H1 (cell line): ENCODE measurements at regions not wholly inside any gene's neighbourhood (a gene's known extent, or its start where the extent isn't known, plus 50 kb on each side); places are given as distances from the start of the nearest gene placed in this dataset.
A peak's percentile ranks its signal among the peaks of the same experiment; 100 is the strongest.

ENCODE experiments used
- CTCF ChIA-PET: fragments of 300-600 bp; sonication (Branson Sonifier 250); formaldehyde crosslinking; loops from one replicate; lab custom pipeline; 2021; ENCODE audit not compliant: partially characterized antibody; lab: Charles Lee
- POLR2A ChIA-PET: fragments of 300-600 bp; sonication (Branson Sonifier 250); formaldehyde crosslinking; loops from one replicate; lab custom pipeline; 2021; ENCODE audit warnings: inconsistent platforms; ENCODE audit not compliant: partially characterized antibody; lab: Charles Lee
- DNase-seq, 2 experiments: peaks; one replicate each; pipeline versions ENCODE4 v3.0.0 to v3.0.0-alpha.2; 2010 to 2022; ENCODE audit warnings: low spot score in 2 of 2, low read depth in 1 of 2, mixed read lengths in 1 of 2
- FAIRE-seq: peaks from 2 replicates; lab custom pipeline; 2011; peaks lifted over from hg19 to GRCh38; lab: Jason Lieb, UNC
- H2AFZ ChIP-seq: 2 replicates; pipeline ENCODE4 v1.8.1; 2012; ENCODE audit warnings: low read length, inconsistent platforms
- H2AK5ac ChIP-seq: 2 replicates; pipeline ENCODE4 v1.6.1; 2013; ENCODE audit warnings: low read depth, low read length
- H2BK120ac ChIP-seq: replicated peaks from 2 replicates; pipeline ENCODE3; 2013; ENCODE audit warnings: low read depth, low read length, inconsistent platforms
- H2BK12ac ChIP-seq: 2 replicates; pipeline ENCODE4 v1.6.1; 2013; ENCODE audit warnings: low read depth, low read length
- H2BK15ac ChIP-seq: 2 replicates; pipeline ENCODE4 v1.6.1; 2013; ENCODE audit warnings: low read length
- H2BK20ac ChIP-seq: 2 replicates; pipeline ENCODE4 v1.6.1; 2013; ENCODE audit warnings: low read length
- H2BK5ac ChIP-seq: 2 replicates; pipeline ENCODE4 v1.6.1; 2013; ENCODE audit warnings: low read depth, low read length
- H3K14ac ChIP-seq: 2 replicates; pipeline ENCODE4 v1.6.1; 2013; ENCODE audit warnings: inconsistent platforms; ENCODE audit not compliant: insufficient read length
- H3K18ac ChIP-seq: 2 replicates; pipeline ENCODE4 v1.6.1; 2013; ENCODE audit warnings: low read length; ENCODE audit errors: extremely low read depth
- H3K23ac ChIP-seq: 2 replicates; pipeline ENCODE4 v1.6.1; 2013; ENCODE audit warnings: inconsistent platforms; ENCODE audit not compliant: insufficient read length
- H3K23me2 ChIP-seq: 2 replicates; pipeline ENCODE4 v1.6.1; 2013; ENCODE audit warnings: low read depth, low read length
- H3K27ac ChIP-seq: 2 replicates; pipeline ENCODE4 v1.6.1; 2011; ENCODE audit warnings: low read depth, low read length, inconsistent platforms
- H3K27me3 ChIP-seq, 4 experiments: replicated peaks in 1 of 4; 1 replicate in 1 of 4; 2 replicates in 3 of 4; pipeline versions ENCODE4 v1.6.1 to v1.8.1; 2011 to 2013; ENCODE audit warnings: low read length in 3 of 4, mild to moderate bottlenecking in 3 of 4, inconsistent platforms in 2 of 4, mixed read lengths in 2 of 4, moderate library complexity in 1 of 4; ENCODE audit not compliant: control insufficient read depth in 3 of 4, insufficient read depth in 3 of 4; ENCODE audit errors: extremely low read depth in 1 of 4
- H3K36me3 ChIP-seq, 4 experiments: 2 replicates each; pipeline versions ENCODE4 v1.6.1 to v1.8.1; 2011 to 2013; ENCODE audit warnings: mild to moderate bottlenecking in 4 of 4, low read length in 3 of 4, moderate library complexity in 2 of 4, control low read depth in 1 of 4, inconsistent platforms in 1 of 4; ENCODE audit not compliant: insufficient read depth in 4 of 4, control insufficient read depth in 2 of 4
- H3K4ac ChIP-seq: replicated peaks from 2 replicates; pipeline ENCODE3; 2013; ENCODE audit warnings: low read length, low read depth, mixed read lengths, inconsistent platforms; ENCODE audit not compliant: insufficient read length
- H3K4me1 ChIP-seq, 4 experiments: replicated peaks in 1 of 4; 1 replicate in 1 of 4; 2 replicates in 3 of 4; pipeline versions ENCODE4 v1.6.1 to v1.8.1; 2011 to 2013; ENCODE audit warnings: low read length in 3 of 4, inconsistent platforms in 2 of 4, mixed read lengths in 1 of 4; ENCODE audit not compliant: insufficient read depth in 4 of 4, control insufficient read depth in 3 of 4
- H3K4me2 ChIP-seq, 2 experiments: 2 replicates each; pipeline versions ENCODE4 v1.6.1 to v1.8.1; 2011 to 2013; ENCODE audit warnings: low read depth in 2 of 2, low read length in 2 of 2, control low read depth in 1 of 2, inconsistent platforms in 1 of 2, mild to moderate bottlenecking in 1 of 2; ENCODE audit not compliant: insufficient read depth in 1 of 2
- H3K4me3 ChIP-seq, 4 experiments: fragments of 200-600, 300-600 bp in 1 of 4; sonication (generic), shearing (Covaris generic), sonication (Bioruptor Twin) in 1 of 4; 2 replicates each; pipeline versions ENCODE4 v1.5.1 to v1.8.1; 2011 to 2016; ENCODE audit warnings: low read length in 4 of 4, low read depth in 3 of 4, control low read depth in 2 of 4, inconsistent platforms in 2 of 4, mild to moderate bottlenecking in 2 of 4, mixed read lengths in 1 of 4, moderate library complexity in 1 of 4; ENCODE audit not compliant: insufficient read depth in 2 of 4; ENCODE audit errors: extremely low read depth in 1 of 4
- H3K56ac ChIP-seq: replicated peaks from 2 replicates; pipeline ENCODE3; 2013; ENCODE audit warnings: low read depth, mild to moderate bottlenecking, mixed read lengths, low read length, inconsistent platforms; ENCODE audit not compliant: insufficient read length
- H3K79me1 ChIP-seq: 2 replicates; pipeline ENCODE4 v1.6.1; 2013; ENCODE audit warnings: low read depth, low read length, control low read depth
- H3K79me2 ChIP-seq, 2 experiments: 2 replicates each; pipeline versions ENCODE4 v1.6.1 to v1.8.1; 2012 to 2013; ENCODE audit warnings: low read length in 2 of 2, mild to moderate bottlenecking in 2 of 2, inconsistent platforms in 1 of 2; ENCODE audit not compliant: insufficient read depth in 2 of 2, control insufficient read depth in 1 of 2
- H3K9ac ChIP-seq, 4 experiments: replicated peaks in 1 of 4; 1 replicate in 1 of 4; 2 replicates in 3 of 4; pipeline versions ENCODE4 v1.6.1 to v1.8.1; 2011 to 2013; ENCODE audit warnings: low read depth in 3 of 4, low read length in 3 of 4, control low read depth in 2 of 4, mild to moderate bottlenecking in 2 of 4, moderate library complexity in 2 of 4, inconsistent platforms in 1 of 4; ENCODE audit errors: extremely low read depth in 1 of 4
- H3K9me3 ChIP-seq, 2 experiments: 2 replicates each; pipeline versions ENCODE4 v1.6.1 to v1.8.1; 2012 to 2013; ENCODE audit warnings: mild to moderate bottlenecking in 2 of 2, moderate library complexity in 2 of 2, control low read depth in 1 of 2, inconsistent platforms in 1 of 2, low read depth in 1 of 2, low read length in 1 of 2, mixed read lengths in 1 of 2; ENCODE audit not compliant: insufficient read depth in 2 of 2
- H4K20me1 ChIP-seq, 2 experiments: replicated peaks in 1 of 2; 2 replicates each; pipeline versions ENCODE3 to v1.8.1; 2011 to 2013; ENCODE audit warnings: inconsistent platforms in 2 of 2, low read length in 2 of 2, mild to moderate bottlenecking in 1 of 2; ENCODE audit not compliant: insufficient read depth in 2 of 2, control insufficient read depth in 1 of 2
- H4K5ac ChIP-seq: 2 replicates; pipeline ENCODE4 v1.6.1; 2013; ENCODE audit warnings: low read length, low read depth, mixed read lengths, inconsistent platforms; ENCODE audit not compliant: insufficient read length
- H4K8ac ChIP-seq: 2 replicates; pipeline ENCODE4 v1.8.0; 2013; ENCODE audit warnings: mild to moderate bottlenecking, moderate library complexity, low read length, inconsistent platforms; ENCODE audit not compliant: insufficient read depth; ENCODE audit errors: extremely low read depth
- H4K91ac ChIP-seq: replicated peaks from 2 replicates; pipeline ENCODE3; 2013; ENCODE audit warnings: low read length, mixed read lengths, inconsistent platforms; ENCODE audit not compliant: insufficient read length
- ATF3 ChIP-seq: IDR thresholded peaks from 2 replicates; pipeline ENCODE4 v1.6.1; 2011; ENCODE audit warnings: low read depth, mild to moderate bottlenecking, low read length; ENCODE audit not compliant: insufficient read depth
- BCL11A ChIP-seq, 2 experiments: IDR thresholded peaks; one replicate each; pipeline ENCODE4 v1.6.1; 2011; ENCODE audit warnings: low read depth in 2 of 2, low read length in 2 of 2, mild to moderate bottlenecking in 2 of 2
- BRCA1 ChIP-seq: IDR thresholded peaks from 2 replicates; pipeline ENCODE4 v1.6.1; 2012; ENCODE audit warnings: low read depth, low read length, improper control_type of control experiment
- CBX5 ChIP-seq: fragments of 300-800, 300-1000 bp; sonication (generic); IDR thresholded peaks from 2 replicates; pipeline ENCODE4 v1.7.1; 2016; ENCODE audit warnings: antibody characterized with exemption, low read length, low read depth
- CBX8 ChIP-seq: fragments of 300-800, 300-1000 bp; sonication (generic); IDR thresholded peaks from 2 replicates; pipeline ENCODE4 v1.7.1; 2016; ENCODE audit warnings: low read depth, low read length, borderline replicate concordance
- CREB1 ChIP-seq: IDR thresholded peaks from 2 replicates; pipeline ENCODE4 v1.6.1; 2012; ENCODE audit warnings: inconsistent platforms
- KDM1A ChIP-seq: fragments of 200-600, 300-600 bp; sonication (generic); IDR thresholded peaks from 2 replicates; pipeline ENCODE4 v1.7.1; 2016; ENCODE audit warnings: mild to moderate bottlenecking, low read length, borderline replicate concordance
- MAX ChIP-seq: IDR thresholded peaks from 2 replicates; pipeline ENCODE4 v1.6.1; 2012; ENCODE audit warnings: inconsistent platforms
- NANOG ChIP-seq: IDR thresholded peaks from 2 replicates; pipeline ENCODE4 v1.6.1; 2011; ENCODE audit warnings: low read length, low read depth, mild to moderate bottlenecking, inconsistent platforms; ENCODE audit not compliant: insufficient read depth, poor library complexity, severe bottlenecking
- NRF1 ChIP-seq: IDR thresholded peaks from 2 replicates; pipeline ENCODE4 v1.6.1; 2011; ENCODE audit warnings: mild to moderate bottlenecking, low read depth, low read length, improper control_type of control experiment
- RAD21 ChIP-seq, 2 experiments: IDR thresholded peaks in 1 of 2; conservative IDR thresholded peaks in 1 of 2; 2 replicates each; pipeline ENCODE4 v1.6.1; 2011; ENCODE audit warnings: low read depth in 2 of 2, low read length in 2 of 2, improper control_type of control experiment in 1 of 2, inconsistent platforms in 1 of 2, mild to moderate bottlenecking in 1 of 2, moderate library complexity in 1 of 2
- SUZ12 ChIP-seq: fragments of 200-600 bp; sonication (generic); IDR thresholded peaks from 2 replicates; pipeline ENCODE4 v1.6.1; 2012; ENCODE audit warnings: mild to moderate bottlenecking, inconsistent platforms, low read length, moderate library complexity, mixed read lengths
- TAF1 ChIP-seq: IDR thresholded peaks from 2 replicates; pipeline ENCODE4 v1.6.1; 2011; ENCODE audit warnings: mild to moderate bottlenecking, low read depth, low read length
- YY1 ChIP-seq: IDR thresholded peaks from 2 replicates; pipeline ENCODE4 v1.6.1; 2011; ENCODE audit warnings: low read depth, mild to moderate bottlenecking, low read length
- WGBS, 2 experiments: shearing (Covaris generic) in 1 of 2; methylation state at CpG; one replicate each; pipeline versions ENCODE4 v1.1.6 to v1.1.7; 2013 to 2015; ENCODE audit warnings: low lambda C conversion rate in 2 of 2, mixed read lengths in 2 of 2, inconsistent platforms in 1 of 2, low coverage in 1 of 2, missing lambda C conversion rate in 1 of 2; ENCODE audit not compliant: insufficient replicate concordance in 2 of 2, insufficient coverage in 1 of 2, insufficient read length in 1 of 2; ENCODE audit errors: extremely low coverage in 1 of 2, missing lambda C conversion rate in 1 of 2; 5-methylcytosine and 5-hydroxymethylcytosine counted together

GRCh38 chr7:45506059-45506458 lies 68.1 kb upstream of the ADCY1 start:
- H3K4ac ChIP-seq: no peak overlapping the region
- H2AFZ ChIP-seq: no peak overlapping the region
- no peak overlapping the region for H4K5ac ChIP-seq
- ChIA-PET CTCF (no interaction called here), POLR2A (no interaction called here)
- no peak overlapping the region; a peak in 1 of 7 replicates for H3K9ac ChIP-seq
- no peaks in the 10 kb centered on the region for H4K20me1 ChIP-seq
- no peak overlapping the region for H3K4me3 ChIP-seq
- no peak overlapping the region for H3K23ac ChIP-seq
- peaks cover 17 to 22% of the 10 kb centered on the region in 2 experiments for H3K9me3 ChIP-seq
- no peak overlapping the region for H3K18ac ChIP-seq
- peak overlapping the region; percentile 64; the same call in 1 of the 2 replicates for H2BK20ac ChIP-seq
- H2BK12ac ChIP-seq: 0 out of 2 replicates have a peak overlapping the region, but pooled peaks have one; percentile 5
- H3K14ac ChIP-seq: no peak overlapping the region
- H4K8ac ChIP-seq: no peak overlapping the region
- no peaks in the 10 kb centered on the region for H3K79me2 ChIP-seq
- no peak overlapping the region for H2BK5ac ChIP-seq
- FAIRE-seq: no peak
- H3K23me2 ChIP-seq: peaks cover 3% of the 10 kb centered on the region; the same call in 1 of the 2 replicates
- H3K4me1 ChIP-seq: peaks cover 0 to 7% (median 4%) of the 10 kb centered on the region in 4 experiments; a peak in 4 of 7 replicates
- H2AK5ac ChIP-seq: no peak overlapping the region; the same call in none of the 2 replicates
- H3K27me3 ChIP-seq: no peaks in the 10 kb centered on the region
- 88% methylated on average over 1 of the region's 1 CpG; no CpG with 5 or more reads in 1 of the 2 experiments for WGBS, 2 experiments
- no peaks in the 10 kb centered on the region; a peak in 1 of 8 replicates for H3K36me3 ChIP-seq
- no peaks in the 10 kb centered on the region for H3K79me1 ChIP-seq
- H4K91ac ChIP-seq: no peak overlapping the region
- H3K27ac ChIP-seq: no peak overlapping the region
- H3K56ac ChIP-seq: no peak overlapping the region
- H3K4me2 ChIP-seq: no peak overlapping the region
- H2BK120ac ChIP-seq: no peak overlapping the region
- peak overlapping the region; percentile 76; the same call in 1 of the 2 replicates for H2BK15ac ChIP-seq
- no peak for DNase-seq
- TF ChIP-seq MAX: no peak
- no peak for TF ChIP-seq CBX5
- no peak for TF ChIP-seq KDM1A
- TF ChIP-seq ATF3: no peak
- no peak for TF ChIP-seq NANOG
- TF ChIP-seq BCL11A (IDR thresholded peaks at IDR 0.05; ENCODE audit: low read depth in 2 of 2, low read length in 2 of 2): no peak
- TF ChIP-seq NRF1: no peak
- TF ChIP-seq TAF1: no peak
- no peak for TF ChIP-seq SUZ12
- TF ChIP-seq CBX8: no peak
- TF ChIP-seq YY1: no peak
- no peak for TF ChIP-seq CREB1
- no peak for TF ChIP-seq BRCA1
- no peak for TF ChIP-seq RAD21 (IDR thresholded peaks at IDR 0.05 in 1 of 2, conservative IDR thresholded peaks at IDR 0.05 in 1 of 2; ENCODE audit: low read depth in 2 of 2, low read length in 2 of 2)
